ENCODE measurements at regions not wholly inside any gene's neighbourhood (a gene's known extent, or its start where the extent isn't known, plus 50 kb on each side); places are given as distances from the start of the nearest gene placed in this dataset.
"Not testable (repeated sequence)": the region's sequence is repeated elsewhere in the genome, so short reads cannot be mapped to it uniquely, and the experiment has no call there.

- DNase-seq, result peak; percentile 86
These were observed 151.6 kb downstream of the MREG start for GRCh38 chr2:215861607-215862350.

- no peak for DNase-seq
These were observed 157.3 kb downstream of the MREG start for GRCh38 chr2:215856080-215856479.

GRCh38 chr2:215855308-215855707, 158.0 kb downstream of the MREG start:
- not testable (repeated sequence) for DNase-seq

- no peak for DNase-seq
These were observed 159.3 kb downstream of the MREG start for GRCh38 chr2:215854008-215854407.

GRCh38 chr2:215851696-215852095, 161.7 kb downstream of the MREG start:
- DNase-seq, result no peak

- DNase-seq, result no peak
These were observed 162.3 kb downstream of the MREG start for GRCh38 chr2:215851082-215851481.

- DNase-seq, result no peak
These were observed 163.0 kb downstream of the MREG start for GRCh38 chr2:215850380-215850779.

- DNase-seq, result no peak
These were observed 163.6 kb downstream of the MREG start for GRCh38 chr2:215849771-215850170.

GRCh38 chr2:215848698-215849097, 164.7 kb downstream of the MREG start:
- no peak for DNase-seq

- no peak for DNase-seq
These were observed 165.2 kb downstream of the MREG start for GRCh38 chr2:215848146-215848545.

- no peak for DNase-seq
These were observed 165.6 kb downstream of the MREG start for GRCh38 chr2:215847718-215848117.

GRCh38 chr2:215847056-215847455, 166.3 kb downstream of the MREG start:
- no peak for DNase-seq

GRCh38 chr2:215845839-215846586, 167.3 kb downstream of the MREG start:
- no peak for DNase-seq

- no peak for DNase-seq
These were observed 169.8 kb downstream of the MREG start for GRCh38 chr2:215843579-215843978.

- no peak for DNase-seq
These were observed 172.1 kb downstream of the MREG start for GRCh38 chr2:215841175-215841816.

- no peak for DNase-seq
These were observed 173.5 kb downstream of the MREG start for GRCh38 chr2:215839816-215840215.

GRCh38 chr2:215839309-215839708, 174.0 kb downstream of the MREG start:
- DNase-seq, result no peak

- DNase-seq, result no peak
These were observed 176.5 kb downstream of the MREG start for GRCh38 chr2:215836881-215837280.

GRCh38 chr2:215835657-215836056, 177.7 kb downstream of the MREG start:
- DNase-seq, result no peak

- DNase-seq, result no peak
These were observed 178.1 kb downstream of the MREG start for GRCh38 chr2:215835231-215835630.

- peak; percentile 17 for DNase-seq
These were observed 179.7 kb downstream of the MREG start for GRCh38 chr2:215833531-215834162.

- peak; percentile 32 for DNase-seq
These were observed 180.6 kb downstream of the MREG start for GRCh38 chr2:215832791-215833190.

- DNase-seq, result peak; percentile 68
These were observed 181.9 kb downstream of the MREG start for GRCh38 chr2:215831296-215831913.

All from hematopoietic multipotent progenitor cell treated with erythropoietin and hydrocortisone succinate and interleukin-3 and kit ligand, for 4 days (in vitro differentiated cells).